ENCODE measurements at regions not wholly inside any gene's neighbourhood (a gene's known extent, or its start where the extent isn't known, plus 50 kb on each side); places are given as distances from the start of the nearest gene placed in this dataset.

DNA sequence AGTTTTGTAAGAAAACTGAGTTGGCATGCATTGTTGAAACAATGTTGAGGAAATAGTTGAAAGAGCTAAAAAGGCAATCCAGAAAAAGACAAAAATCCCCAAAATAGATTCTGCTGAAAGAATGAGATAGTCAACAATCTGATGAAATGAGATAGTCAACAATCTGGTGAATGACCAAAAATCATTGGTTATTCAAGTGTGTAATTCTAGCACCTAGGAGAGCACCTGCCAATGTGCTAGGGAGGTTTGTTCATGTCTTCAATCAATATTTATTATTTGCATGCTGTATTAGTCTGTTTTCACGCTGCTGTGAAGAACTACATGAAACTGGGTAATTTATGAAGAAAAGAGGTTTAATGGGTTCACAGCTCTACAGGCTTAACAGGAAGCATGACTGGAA is 307.1 kb upstream of the HSF2 start:
- TF ChIP-seq SIN3A (IDR thresholded peaks at IDR 0.05; ENCODE audit: borderline replicate concordance, insufficient read depth, low read length): no peak
- no peak for TF ChIP-seq POLR2AphosphoS5 (IDR thresholded peaks at IDR 0.05; ENCODE audit: low read depth, low read length)
- no peak for TF ChIP-seq FOXP2 (optimal IDR thresholded peaks at IDR 0.05; ENCODE audit: borderline replicate concordance, extremely low read depth, extremely low read length, insufficient read depth)
- TF ChIP-seq TAF1 (IDR thresholded peaks at IDR 0.05; ENCODE audit: borderline replicate concordance, insufficient read depth, low read length): no peak
- TF ChIP-seq, protein P1, sequence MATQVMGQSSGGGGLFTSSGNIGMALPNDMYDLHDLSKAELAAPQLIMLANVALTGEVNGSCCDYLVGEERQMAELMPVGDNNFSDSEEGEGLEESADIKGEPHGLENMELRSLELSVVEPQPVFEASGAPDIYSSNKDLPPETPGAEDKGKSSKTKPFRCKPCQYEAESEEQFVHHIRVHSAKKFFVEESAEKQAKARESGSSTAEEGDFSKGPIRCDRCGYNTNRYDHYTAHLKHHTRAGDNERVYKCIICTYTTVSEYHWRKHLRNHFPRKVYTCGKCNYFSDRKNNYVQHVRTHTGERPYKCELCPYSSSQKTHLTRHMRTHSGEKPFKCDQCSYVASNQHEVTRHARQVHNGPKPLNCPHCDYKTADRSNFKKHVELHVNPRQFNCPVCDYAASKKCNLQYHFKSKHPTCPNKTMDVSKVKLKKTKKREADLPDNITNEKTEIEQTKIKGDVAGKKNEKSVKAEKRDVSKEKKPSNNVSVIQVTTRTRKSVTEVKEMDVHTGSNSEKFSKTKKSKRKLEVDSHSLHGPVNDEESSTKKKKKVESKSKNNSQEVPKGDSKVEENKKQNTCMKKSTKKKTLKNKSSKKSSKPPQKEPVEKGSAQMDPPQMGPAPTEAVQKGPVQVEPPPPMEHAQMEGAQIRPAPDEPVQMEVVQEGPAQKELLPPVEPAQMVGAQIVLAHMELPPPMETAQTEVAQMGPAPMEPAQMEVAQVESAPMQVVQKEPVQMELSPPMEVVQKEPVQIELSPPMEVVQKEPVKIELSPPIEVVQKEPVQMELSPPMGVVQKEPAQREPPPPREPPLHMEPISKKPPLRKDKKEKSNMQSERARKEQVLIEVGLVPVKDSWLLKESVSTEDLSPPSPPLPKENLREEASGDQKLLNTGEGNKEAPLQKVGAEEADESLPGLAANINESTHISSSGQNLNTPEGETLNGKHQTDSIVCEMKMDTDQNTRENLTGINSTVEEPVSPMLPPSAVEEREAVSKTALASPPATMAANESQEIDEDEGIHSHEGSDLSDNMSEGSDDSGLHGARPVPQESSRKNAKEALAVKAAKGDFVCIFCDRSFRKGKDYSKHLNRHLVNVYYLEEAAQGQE (IDR thresholded peaks at IDR 0.05; ENCODE audit: insufficient read depth in 1 of 2, low read depth in 2 of 2, low read length in 2 of 2): peak in 1 of 2 experiments; percentile 48; a peak in 1 of 4 replicates

DNA sequence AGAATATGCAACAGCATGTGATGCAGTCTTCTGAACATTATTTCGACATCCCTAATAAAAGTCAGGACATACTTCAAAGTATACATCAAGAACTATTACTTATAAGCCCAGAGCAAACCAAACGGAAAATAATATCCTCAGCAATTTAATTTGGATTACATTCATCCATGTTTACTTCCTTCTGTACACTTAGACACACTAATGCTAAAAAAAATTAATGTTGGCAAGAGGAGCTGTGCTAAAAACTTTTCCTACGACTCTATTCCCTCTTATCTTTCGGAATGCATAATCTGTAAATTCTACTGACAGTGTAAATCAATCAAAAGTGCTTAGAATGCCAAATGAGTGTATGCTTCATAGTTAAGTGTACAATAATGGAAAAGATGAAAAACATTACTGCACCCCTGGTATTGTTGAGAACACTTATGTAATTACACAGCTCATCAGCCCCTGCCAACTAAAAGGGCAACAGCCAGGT is 301.2 kb upstream of the HSF2 start:
- TF ChIP-seq FOXP2 (optimal IDR thresholded peaks at IDR 0.05; ENCODE audit: borderline replicate concordance, extremely low read depth, extremely low read length, insufficient read depth): no peak
- TF ChIP-seq TAF1 (IDR thresholded peaks at IDR 0.05; ENCODE audit: borderline replicate concordance, insufficient read depth, low read length): no peak
- TF ChIP-seq, protein P1 (IDR thresholded peaks at IDR 0.05; ENCODE audit: insufficient read depth in 1 of 2, low read depth in 2 of 2, low read length in 2 of 2): no peak
- no peak for TF ChIP-seq POLR2AphosphoS5 (IDR thresholded peaks at IDR 0.05; ENCODE audit: low read depth, low read length)
- no peak for TF ChIP-seq SIN3A (IDR thresholded peaks at IDR 0.05; ENCODE audit: borderline replicate concordance, insufficient read depth, low read length)

DNA sequence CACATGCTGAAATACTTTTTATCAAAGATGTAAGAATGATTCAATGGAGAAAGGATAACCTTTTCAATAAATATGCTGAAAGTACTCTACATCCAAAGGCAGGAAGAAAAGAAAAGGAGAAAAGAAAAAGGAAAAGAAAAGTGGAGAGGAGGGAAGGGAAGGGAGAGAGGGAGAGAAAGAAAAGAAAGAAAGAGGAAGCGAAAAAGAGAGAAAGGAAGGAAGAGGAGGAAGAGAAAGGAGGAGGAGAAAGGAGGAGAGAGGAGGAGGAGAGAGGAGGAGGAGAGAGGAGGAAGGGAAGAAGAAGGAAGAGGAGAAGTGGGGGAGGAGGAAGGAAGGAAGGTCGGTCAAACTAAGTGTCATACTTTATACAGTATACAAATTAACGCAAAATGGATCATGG is 297.4 kb upstream of the HSF2 start:
- no peak for TF ChIP-seq TAF1 (IDR thresholded peaks at IDR 0.05; ENCODE audit: borderline replicate concordance, insufficient read depth, low read length)
- TF ChIP-seq SIN3A (IDR thresholded peaks at IDR 0.05; ENCODE audit: borderline replicate concordance, insufficient read depth, low read length): no peak
- TF ChIP-seq POLR2AphosphoS5 (IDR thresholded peaks at IDR 0.05; ENCODE audit: low read depth, low read length): no peak
- TF ChIP-seq, protein P1 (IDR thresholded peaks at IDR 0.05; ENCODE audit: insufficient read depth in 1 of 2, low read depth in 2 of 2, low read length in 2 of 2): no peak
- no peak for TF ChIP-seq FOXP2 (optimal IDR thresholded peaks at IDR 0.05; ENCODE audit: borderline replicate concordance, extremely low read depth, extremely low read length, insufficient read depth)

DNA sequence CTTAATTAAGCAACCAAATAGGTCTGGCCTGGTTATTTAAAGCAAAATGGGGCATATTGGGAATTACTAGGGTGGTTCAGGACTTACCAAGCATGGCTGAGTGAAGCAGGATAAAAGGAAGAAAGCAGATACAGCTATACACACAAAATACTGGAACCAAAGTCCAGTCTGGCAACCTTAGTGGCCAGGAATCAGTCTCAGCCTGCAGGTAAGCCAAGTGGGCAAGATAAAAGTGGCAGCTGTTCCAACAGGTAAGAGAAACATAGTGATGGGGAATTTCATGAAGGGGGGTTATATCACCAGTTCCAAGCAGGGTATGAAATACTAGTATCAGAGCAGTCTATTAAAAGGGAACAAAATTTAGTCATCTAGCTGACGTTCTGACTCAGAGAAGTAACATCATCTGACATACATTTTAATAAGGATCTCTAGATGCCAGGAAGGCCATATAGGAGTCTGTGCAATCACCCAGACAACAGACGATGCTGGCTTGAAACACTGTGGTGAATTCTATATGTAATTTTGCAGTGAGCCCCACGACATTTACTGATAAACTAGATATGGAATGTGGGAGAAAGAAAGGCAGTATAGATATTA is 292.1 kb upstream of the HSF2 start:
- TF ChIP-seq POLR2AphosphoS5 (IDR thresholded peaks at IDR 0.05; ENCODE audit: low read depth, low read length) (no peak), FOXP2 (optimal IDR thresholded peaks at IDR 0.05; ENCODE audit: borderline replicate concordance, extremely low read depth, extremely low read length, insufficient read depth) (no peak), TAF1 (IDR thresholded peaks at IDR 0.05; ENCODE audit: borderline replicate concordance, insufficient read depth, low read length) (no peak), SIN3A (IDR thresholded peaks at IDR 0.05; ENCODE audit: borderline replicate concordance, insufficient read depth, low read length) (no peak)
- TF ChIP-seq, protein P1 (IDR thresholded peaks at IDR 0.05; ENCODE audit: insufficient read depth in 1 of 2, low read depth in 2 of 2, low read length in 2 of 2): no peak

Data from PFSK-1 (cell line).